ENCODE measurements at regions not wholly inside any gene's neighbourhood (a gene's known extent, or its start where the extent isn't known, plus 50 kb on each side); places are given as distances from the start of the nearest gene placed in this dataset.

- Histone ChIP-seq H3K27ac (ENCODE audit: low read depth, low read length) (no peak overlapping the region), H3K36me3 (ENCODE audit: insufficient read depth, low read length) (no peaks in the 10 kb centered on the region), H2AFZ (ENCODE audit: low read length, unreplicated experiment) (no peak overlapping the region), H3K4me3 (ENCODE audit: low read depth, low read length) (no peak overlapping the region), H3K79me2 (ENCODE audit: control insufficient read depth, insufficient read depth, low read length, unreplicated experiment) (no peaks in the 10 kb centered on the region), H3K4me1 (ENCODE audit: control insufficient read depth, insufficient read depth, low read length, unreplicated experiment) (no peaks in the 10 kb centered on the region), H3K27me3 (ENCODE audit: insufficient read depth, low read length) (peaks cover 13% of the 10 kb centered on the region)
These were observed 437.0 kb downstream of the FUT8 start for GRCh38 chr14:65849558-65849957.

GRCh38 chr14:65850429-65851135, 438.1 kb downstream of the FUT8 start:
- Histone ChIP-seq H3K4me3 (ENCODE audit: low read depth, low read length) (no peak overlapping the region), H3K4me1 (ENCODE audit: control insufficient read depth, insufficient read depth, low read length, unreplicated experiment) (no peaks in the 10 kb centered on the region), H3K27me3 (ENCODE audit: insufficient read depth, low read length) (peaks cover 13% of the 10 kb centered on the region), H3K36me3 (ENCODE audit: insufficient read depth, low read length) (no peaks in the 10 kb centered on the region), H3K79me2 (ENCODE audit: control insufficient read depth, insufficient read depth, low read length, unreplicated experiment) (no peaks in the 10 kb centered on the region), H2AFZ (ENCODE audit: low read length, unreplicated experiment) (no peak overlapping the region), H3K27ac (ENCODE audit: low read depth, low read length) (no peak overlapping the region)

- Histone ChIP-seq H3K79me2 (ENCODE audit: control insufficient read depth, insufficient read depth, low read length, unreplicated experiment) (no peaks in the 10 kb centered on the region), H3K4me1 (ENCODE audit: control insufficient read depth, insufficient read depth, low read length, unreplicated experiment) (no peaks in the 10 kb centered on the region), H3K27ac (ENCODE audit: low read depth, low read length) (no peak overlapping the region), H3K36me3 (ENCODE audit: insufficient read depth, low read length) (no peaks in the 10 kb centered on the region), H3K27me3 (ENCODE audit: insufficient read depth, low read length) (peaks cover 13% of the 10 kb centered on the region), H2AFZ (ENCODE audit: low read length, unreplicated experiment) (no peak overlapping the region), H3K4me3 (ENCODE audit: low read depth, low read length) (no peak overlapping the region)
These were observed 440.2 kb downstream of the FUT8 start for GRCh38 chr14:65852689-65853088.

GRCh38 chr14:65853407-65853955, 441.0 kb downstream of the FUT8 start:
- H2AFZ ChIP-seq (ENCODE audit: low read length, unreplicated experiment): no peak overlapping the region
- no peaks in the 10 kb centered on the region for H3K4me1 ChIP-seq (ENCODE audit: control insufficient read depth, insufficient read depth, low read length, unreplicated experiment)
- no peaks in the 10 kb centered on the region for H3K36me3 ChIP-seq (ENCODE audit: insufficient read depth, low read length)
- no peak overlapping the region for H3K27ac ChIP-seq (ENCODE audit: low read depth, low read length)
- no peaks in the 10 kb centered on the region for H3K79me2 ChIP-seq (ENCODE audit: control insufficient read depth, insufficient read depth, low read length, unreplicated experiment)
- no peak overlapping the region for H3K4me3 ChIP-seq (ENCODE audit: low read depth, low read length)
- peaks cover 13% of the 10 kb centered on the region for H3K27me3 ChIP-seq (ENCODE audit: insufficient read depth, low read length)

GRCh38 chr14:65854215-65854614, 441.7 kb downstream of the FUT8 start:
- Histone ChIP-seq H3K4me3 (ENCODE audit: low read depth, low read length) (no peak overlapping the region), H3K79me2 (ENCODE audit: control insufficient read depth, insufficient read depth, low read length, unreplicated experiment) (no peaks in the 10 kb centered on the region), H3K36me3 (ENCODE audit: insufficient read depth, low read length) (no peaks in the 10 kb centered on the region), H2AFZ (ENCODE audit: low read length, unreplicated experiment) (no peak overlapping the region), H3K27ac (ENCODE audit: low read depth, low read length) (no peak overlapping the region), H3K4me1 (ENCODE audit: control insufficient read depth, insufficient read depth, low read length, unreplicated experiment) (no peaks in the 10 kb centered on the region), H3K27me3 (ENCODE audit: insufficient read depth, low read length) (peaks cover 13% of the 10 kb centered on the region)

GRCh38 chr14:65860956-65861611, 448.6 kb downstream of the FUT8 start:
- Histone ChIP-seq H3K4me3 (ENCODE audit: low read depth, low read length) (no peak overlapping the region), H3K36me3 (ENCODE audit: insufficient read depth, low read length) (no peaks in the 10 kb centered on the region), H3K27me3 (ENCODE audit: insufficient read depth, low read length) (peaks cover 14% of the 10 kb centered on the region; the same call in 1 of the 2 replicates), H3K4me1 (ENCODE audit: control insufficient read depth, insufficient read depth, low read length, unreplicated experiment) (no peaks in the 10 kb centered on the region), H3K79me2 (ENCODE audit: control insufficient read depth, insufficient read depth, low read length, unreplicated experiment) (no peaks in the 10 kb centered on the region), H3K27ac (ENCODE audit: low read depth, low read length) (no peak overlapping the region), H2AFZ (ENCODE audit: low read length, unreplicated experiment) (no peak overlapping the region)

DNA sequence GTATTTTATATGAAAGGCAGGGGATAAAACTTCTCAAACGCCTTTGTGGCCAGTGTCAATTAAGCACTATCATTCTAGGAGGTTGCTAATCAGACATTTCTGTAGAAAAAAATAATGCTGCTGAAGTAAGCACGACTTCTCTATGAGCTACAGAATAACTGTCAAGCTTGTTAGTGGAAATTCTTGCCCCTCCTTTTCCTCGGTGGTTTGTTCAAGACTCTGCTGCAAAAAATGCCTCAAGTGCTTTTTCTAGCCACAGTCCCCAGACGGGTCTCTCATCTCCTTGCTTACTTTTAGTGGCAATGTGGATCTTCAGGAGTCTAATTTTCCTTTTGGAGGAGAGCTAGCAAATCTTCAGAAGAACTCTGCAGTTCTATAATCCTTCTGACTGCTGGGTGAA, 452.0 kb downstream of the FUT8 start:
- Histone ChIP-seq H3K27ac (ENCODE audit: low read depth, low read length) (no peak overlapping the region), H3K79me2 (ENCODE audit: control insufficient read depth, insufficient read depth, low read length, unreplicated experiment) (no peaks in the 10 kb centered on the region), H3K27me3 (ENCODE audit: insufficient read depth, low read length) (peaks cover 14% of the 10 kb centered on the region; the same call in 1 of the 2 replicates), H3K36me3 (ENCODE audit: insufficient read depth, low read length) (no peaks in the 10 kb centered on the region), H3K4me3 (ENCODE audit: low read depth, low read length) (no peak overlapping the region), H3K4me1 (ENCODE audit: control insufficient read depth, insufficient read depth, low read length, unreplicated experiment) (no peaks in the 10 kb centered on the region), H2AFZ (ENCODE audit: low read length, unreplicated experiment) (no peak overlapping the region)

DNA sequence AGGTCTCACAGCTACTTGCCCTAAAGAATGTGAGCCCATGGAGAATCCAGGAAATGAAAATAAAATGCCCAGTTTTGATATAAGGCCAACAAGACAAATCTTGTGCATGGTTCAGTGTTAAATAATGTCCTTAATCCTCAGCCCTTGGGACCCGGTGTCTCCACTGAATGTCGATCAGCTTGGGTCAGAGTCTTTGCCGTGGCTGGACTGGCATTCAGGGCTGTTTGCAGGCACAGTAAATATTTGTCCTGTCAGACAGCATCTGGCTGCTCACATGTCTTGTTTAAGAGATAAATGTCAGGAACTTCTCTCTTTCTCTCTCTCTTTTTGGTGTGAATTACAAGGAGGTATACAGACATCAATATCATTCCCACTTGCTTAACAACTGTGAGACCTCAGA, 452.5 kb downstream of the FUT8 start:
- no peak overlapping the region for H3K27ac ChIP-seq (ENCODE audit: low read depth, low read length)
- H3K27me3 ChIP-seq (ENCODE audit: insufficient read depth, low read length): peaks cover 14% of the 10 kb centered on the region; the same call in 1 of the 2 replicates
- H3K4me3 ChIP-seq (ENCODE audit: low read depth, low read length): no peak overlapping the region
- H3K4me1 ChIP-seq (ENCODE audit: control insufficient read depth, insufficient read depth, low read length, unreplicated experiment): no peaks in the 10 kb centered on the region
- H3K36me3 ChIP-seq (ENCODE audit: insufficient read depth, low read length): no peaks in the 10 kb centered on the region
- H3K79me2 ChIP-seq (ENCODE audit: control insufficient read depth, insufficient read depth, low read length, unreplicated experiment): no peaks in the 10 kb centered on the region
- no peak overlapping the region for H2AFZ ChIP-seq (ENCODE audit: low read length, unreplicated experiment)

DNA sequence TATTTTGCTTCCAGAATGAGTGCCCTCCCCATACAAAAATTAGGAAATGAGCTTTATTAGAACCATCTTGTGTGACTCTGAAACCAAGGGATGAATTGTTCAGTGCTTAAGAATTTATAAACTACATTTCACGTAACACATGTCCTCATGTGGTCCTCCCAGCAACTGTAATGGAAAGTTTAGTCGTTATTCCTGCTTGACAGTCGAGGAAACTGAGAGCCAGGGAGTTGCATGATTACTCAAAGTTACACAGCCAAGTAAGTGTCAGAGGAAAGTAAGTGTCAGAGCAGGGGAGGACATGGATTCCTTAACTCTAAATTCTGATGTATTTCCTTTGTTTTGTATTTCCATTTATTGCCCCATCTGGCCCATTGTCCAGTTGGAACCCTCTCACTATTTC, 453.9 kb downstream of the FUT8 start:
- Histone ChIP-seq H3K27ac (ENCODE audit: low read depth, low read length) (no peak overlapping the region), H3K36me3 (ENCODE audit: insufficient read depth, low read length) (no peaks in the 10 kb centered on the region), H3K27me3 (ENCODE audit: insufficient read depth, low read length) (peaks cover 6% of the 10 kb centered on the region; the same call in 1 of the 2 replicates), H2AFZ (ENCODE audit: low read length, unreplicated experiment) (no peak overlapping the region), H3K4me3 (ENCODE audit: low read depth, low read length) (no peak overlapping the region), H3K4me1 (ENCODE audit: control insufficient read depth, insufficient read depth, low read length, unreplicated experiment) (no peaks in the 10 kb centered on the region), H3K79me2 (ENCODE audit: control insufficient read depth, insufficient read depth, low read length, unreplicated experiment) (no peaks in the 10 kb centered on the region)

DNA sequence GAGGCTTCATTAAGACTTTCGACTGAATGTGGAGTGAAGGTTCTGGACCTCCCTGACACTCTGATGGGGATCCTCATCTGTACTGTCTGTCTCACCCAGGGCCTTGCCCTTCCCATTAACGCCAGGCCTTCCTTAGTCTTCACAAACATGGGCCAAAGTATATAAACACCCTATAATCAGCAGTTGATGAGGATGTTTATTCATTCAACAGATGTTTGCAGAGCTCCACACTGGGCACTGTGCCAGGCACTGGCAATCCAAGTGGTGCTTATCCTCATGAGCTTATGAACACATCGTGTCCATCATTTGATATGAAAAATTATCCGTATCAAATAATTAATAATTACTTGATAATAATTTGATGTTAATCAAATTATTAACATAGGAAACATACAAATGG, 454.4 kb downstream of the FUT8 start:
- Histone ChIP-seq H3K27ac (ENCODE audit: low read depth, low read length) (no peak overlapping the region), H3K4me1 (ENCODE audit: control insufficient read depth, insufficient read depth, low read length, unreplicated experiment) (no peaks in the 10 kb centered on the region), H3K4me3 (ENCODE audit: low read depth, low read length) (no peak overlapping the region), H3K36me3 (ENCODE audit: insufficient read depth, low read length) (no peaks in the 10 kb centered on the region), H3K27me3 (ENCODE audit: insufficient read depth, low read length) (peaks cover 6% of the 10 kb centered on the region; the same call in 1 of the 2 replicates), H2AFZ (ENCODE audit: low read length, unreplicated experiment) (no peak overlapping the region), H3K79me2 (ENCODE audit: control insufficient read depth, insufficient read depth, low read length, unreplicated experiment) (no peaks in the 10 kb centered on the region)

- H3K4me1 ChIP-seq (ENCODE audit: control insufficient read depth, insufficient read depth, low read length, unreplicated experiment): no peaks in the 10 kb centered on the region
- peaks cover 6% of the 10 kb centered on the region; the same call in 1 of the 2 replicates for H3K27me3 ChIP-seq (ENCODE audit: insufficient read depth, low read length)
- H3K27ac ChIP-seq (ENCODE audit: low read depth, low read length): no peak overlapping the region
- H3K36me3 ChIP-seq (ENCODE audit: insufficient read depth, low read length): no peaks in the 10 kb centered on the region
- H2AFZ ChIP-seq (ENCODE audit: low read length, unreplicated experiment): no peak overlapping the region
- H3K4me3 ChIP-seq (ENCODE audit: low read depth, low read length): no peak overlapping the region
- no peaks in the 10 kb centered on the region for H3K79me2 ChIP-seq (ENCODE audit: control insufficient read depth, insufficient read depth, low read length, unreplicated experiment)
These were observed 454.8 kb downstream of the FUT8 start for GRCh38 chr14:65867333-65867732.

Data from ACC112 (cell line).